22Rv1 (cell line): ENCODE measurements at regions not wholly inside any gene's neighbourhood (a gene's known extent, or its start where the extent isn't known, plus 50 kb on each side); places are given as distances from the start of the nearest gene placed in this dataset.

Experiments used
- H3K27ac ChIP-seq: fragments of 450-650 bp; 2 replicates; pipeline ENCODE4 v1.5.1; 2017
- CTCF ChIP-seq: fragments of 450-650 bp; IDR thresholded peaks from 2 replicates; pipeline ENCODE4 v1.5.1; 2017; ENCODE audit warnings: mild to moderate bottlenecking
- ZFX ChIP-seq: fragments of 450-650 bp; IDR thresholded peaks from 2 replicates; pipeline ENCODE4 v1.6.1; 2017; ENCODE audit warnings: antibody characterized with exemption, borderline replicate concordance

- TF ChIP-seq CTCF (no peak), ZFX (no peak)
- no peak overlapping the region for H3K27ac ChIP-seq
These were observed 136.5 kb downstream of the AQP4 start for GRCh38 chr18:26729008-26729407.

GRCh38 chr18:26723981-26724380, 141.5 kb downstream of the AQP4 start:
- no peak overlapping the region for H3K27ac ChIP-seq
- TF ChIP-seq CTCF (no peak), ZFX (no peak)

- TF ChIP-seq CTCF = no peak
- TF ChIP-seq ZFX = no peak
- no peak overlapping the region for H3K27ac ChIP-seq
These were observed 143.0 kb downstream of the AQP4 start for GRCh38 chr18:26722565-26722931.

- H3K27ac ChIP-seq = no peak overlapping the region
- TF ChIP-seq CTCF (no peak), ZFX (no peak)
These were observed 143.5 kb downstream of the AQP4 start for GRCh38 chr18:26721854-26722564.

- TF ChIP-seq CTCF (no peak), ZFX (no peak)
- H3K27ac ChIP-seq = no peak overlapping the region
These were observed 145.6 kb downstream of the AQP4 start for GRCh38 chr18:26719896-26720295.

GRCh38 chr18:26717123-26717719, 148.3 kb downstream of the AQP4 start:
- H3K27ac ChIP-seq = no peak overlapping the region
- TF ChIP-seq CTCF (no peak), ZFX (no peak)

GRCh38 chr18:26714739-26715138, 150.8 kb downstream of the AQP4 start:
- TF ChIP-seq ZFX (no peak), CTCF (no peak)
- no peak overlapping the region for H3K27ac ChIP-seq
